ENCODE measurements at regions not wholly inside any gene's neighbourhood (a gene's known extent, or its start where the extent isn't known, plus 50 kb on each side); places are given as distances from the start of the nearest gene placed in this dataset.

- TF ChIP-seq, protein P1, sequence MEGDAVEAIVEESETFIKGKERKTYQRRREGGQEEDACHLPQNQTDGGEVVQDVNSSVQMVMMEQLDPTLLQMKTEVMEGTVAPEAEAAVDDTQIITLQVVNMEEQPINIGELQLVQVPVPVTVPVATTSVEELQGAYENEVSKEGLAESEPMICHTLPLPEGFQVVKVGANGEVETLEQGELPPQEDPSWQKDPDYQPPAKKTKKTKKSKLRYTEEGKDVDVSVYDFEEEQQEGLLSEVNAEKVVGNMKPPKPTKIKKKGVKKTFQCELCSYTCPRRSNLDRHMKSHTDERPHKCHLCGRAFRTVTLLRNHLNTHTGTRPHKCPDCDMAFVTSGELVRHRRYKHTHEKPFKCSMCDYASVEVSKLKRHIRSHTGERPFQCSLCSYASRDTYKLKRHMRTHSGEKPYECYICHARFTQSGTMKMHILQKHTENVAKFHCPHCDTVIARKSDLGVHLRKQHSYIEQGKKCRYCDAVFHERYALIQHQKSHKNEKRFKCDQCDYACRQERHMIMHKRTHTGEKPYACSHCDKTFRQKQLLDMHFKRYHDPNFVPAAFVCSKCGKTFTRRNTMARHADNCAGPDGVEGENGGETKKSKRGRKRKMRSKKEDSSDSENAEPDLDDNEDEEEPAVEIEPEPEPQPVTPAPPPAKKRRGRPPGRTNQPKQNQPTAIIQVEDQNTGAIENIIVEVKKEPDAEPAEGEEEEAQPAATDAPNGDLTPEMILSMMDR (IDR thresholded peaks at IDR 0.05) = no peak
- no peak for TF ChIP-seq POLR2A (IDR thresholded peaks at IDR 0.05)
Observed at GRCh38 chr13:109884462-109884861, 98.1 kb upstream of the IRS2 start.

All from thyroid gland (tissue), 4 donors.